ENCODE measurements at regions not wholly inside any gene's neighbourhood (a gene's known extent, or its start where the extent isn't known, plus 50 kb on each side); places are given as distances from the start of the nearest gene placed in this dataset.

DNA sequence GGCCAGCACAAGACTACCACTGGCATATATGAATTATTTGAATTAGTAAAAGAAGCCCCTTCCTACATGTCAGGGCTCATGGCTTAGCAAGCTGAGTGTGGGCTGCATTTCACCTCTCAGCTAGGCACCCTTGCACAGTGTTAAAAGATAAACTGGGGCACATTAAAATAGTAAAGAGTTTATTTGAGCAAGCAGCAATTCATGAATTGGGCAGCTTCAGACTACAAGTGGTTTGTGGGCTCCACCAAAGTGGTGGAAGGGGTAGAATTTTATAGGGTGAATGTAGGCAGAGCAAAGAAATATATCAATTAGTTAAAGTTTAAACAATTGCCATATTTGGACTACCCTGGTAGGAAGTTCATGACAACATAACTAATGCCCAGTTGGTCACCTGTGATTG, 178.8 kb downstream of the PLPP3 start:
- TF ChIP-seq POLR2A (IDR thresholded peaks at IDR 0.05; ENCODE audit: low read depth, low read length) (no peak), TAF1 (IDR thresholded peaks at IDR 0.05; ENCODE audit: borderline replicate concordance, low read depth, low read length) (no peak), POLR2AphosphoS5 (IDR thresholded peaks at IDR 0.05; ENCODE audit: low read depth, low read length) (no peak)
